CD4-positive, alpha-beta T cell treated with Interferon alpha-2 for 1 hour (primary cell): ENCODE measurements at regions not wholly inside any gene's neighbourhood (a gene's known extent, or its start where the extent isn't known, plus 50 kb on each side); places are given as distances from the start of the nearest gene placed in this dataset.
"Not testable (repeated sequence)": the region's sequence is repeated elsewhere in the genome, so short reads cannot be mapped to it uniquely, and the experiment has no call there.

Experiments used
- DNase-seq, 2 donors: peaks; one replicate each; pipeline ENCODE4 v3.0.0-alpha.2; 2020 to 2022

DNA sequence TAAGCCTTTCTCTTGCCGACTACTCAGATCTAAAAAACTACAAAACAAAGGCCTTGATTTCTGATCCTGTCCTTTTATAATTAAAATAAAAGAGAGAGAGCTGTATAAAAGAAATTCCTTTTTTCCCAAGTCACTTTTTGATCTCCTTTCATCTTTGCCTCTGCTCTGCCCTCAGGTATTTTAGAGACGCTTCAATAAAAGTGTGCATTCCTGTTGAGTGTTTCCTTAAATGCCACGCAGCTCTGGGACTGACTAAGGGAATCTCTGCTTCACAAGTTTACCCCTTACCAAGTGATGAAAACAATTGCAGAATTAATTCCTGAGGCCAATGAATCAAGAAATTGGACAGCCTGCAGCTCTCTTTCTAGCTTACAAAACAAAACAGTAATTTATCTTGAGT is 1109.8 kb downstream of the TMTC2 start:
- DNase-seq, result no peak

DNA sequence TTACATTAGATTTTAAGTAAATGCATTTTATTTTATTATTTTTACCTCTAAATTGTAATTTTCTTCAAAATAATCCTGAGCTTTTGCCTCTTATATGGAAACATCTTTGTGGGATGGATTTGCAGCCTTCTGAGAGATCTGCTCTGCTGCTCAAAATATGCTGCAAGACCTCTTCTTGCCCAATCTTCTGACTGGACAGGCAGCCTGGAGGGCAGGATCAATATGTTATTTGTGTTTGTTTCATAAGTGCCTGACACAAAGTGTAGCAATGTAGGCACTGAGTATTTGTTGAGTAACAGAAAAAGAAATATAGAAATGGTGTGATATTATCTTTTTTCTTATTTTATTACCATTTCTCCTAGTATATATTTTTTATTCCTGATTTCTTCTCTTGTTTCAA is 1106.9 kb downstream of the TMTC2 start:
- DNase-seq, result no peak

DNA sequence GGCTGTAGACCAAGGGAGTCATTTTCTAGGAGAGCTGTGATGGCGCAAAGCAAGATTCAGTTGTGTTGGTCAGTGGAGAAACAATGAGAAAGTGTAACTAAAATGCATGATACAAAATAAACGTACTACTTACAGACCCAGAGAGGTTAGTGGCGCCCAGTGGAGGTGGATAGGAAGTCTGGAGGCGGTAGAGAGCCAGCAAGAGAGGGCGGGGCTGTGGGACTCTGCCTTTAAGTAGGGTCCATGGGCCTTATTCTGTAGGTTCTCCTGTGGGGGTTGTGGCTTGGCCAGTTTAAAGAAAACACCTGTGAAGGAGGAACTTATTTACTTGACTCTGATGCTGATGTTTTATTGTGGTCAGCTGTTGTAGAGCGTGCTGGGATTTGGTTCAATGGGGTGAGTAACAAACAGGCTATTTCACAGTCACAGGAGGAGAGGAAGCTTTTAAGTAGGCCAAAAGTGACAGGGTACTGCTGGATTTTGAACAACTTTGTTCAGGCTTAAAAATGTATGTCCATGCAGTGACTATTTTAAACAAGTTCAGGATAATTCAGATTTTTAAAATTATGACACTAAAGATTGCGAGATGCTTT is 1097.7 kb downstream of the TMTC2 start:
- DNase-seq, result no peak

DNA sequence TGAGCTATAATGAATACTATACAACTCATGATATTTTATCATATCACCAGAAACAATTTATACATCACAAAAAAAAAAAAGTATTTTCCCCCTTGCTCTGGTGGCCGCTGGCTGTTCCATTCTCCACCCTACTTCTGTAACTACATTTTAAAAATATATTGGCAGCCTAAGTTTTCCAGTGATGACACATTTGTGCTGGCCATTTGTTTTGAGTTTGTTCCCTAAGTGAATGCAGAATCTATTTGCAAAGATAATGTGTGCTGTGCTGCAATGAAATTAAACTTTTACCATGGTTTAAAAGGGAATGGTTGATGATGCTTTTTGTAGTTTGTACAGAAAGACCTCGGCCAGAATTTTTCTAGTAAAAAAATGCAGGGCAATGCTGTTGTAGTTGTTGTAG is 1092.8 kb downstream of the TMTC2 start:
- DNase-seq, result no peak

DNA sequence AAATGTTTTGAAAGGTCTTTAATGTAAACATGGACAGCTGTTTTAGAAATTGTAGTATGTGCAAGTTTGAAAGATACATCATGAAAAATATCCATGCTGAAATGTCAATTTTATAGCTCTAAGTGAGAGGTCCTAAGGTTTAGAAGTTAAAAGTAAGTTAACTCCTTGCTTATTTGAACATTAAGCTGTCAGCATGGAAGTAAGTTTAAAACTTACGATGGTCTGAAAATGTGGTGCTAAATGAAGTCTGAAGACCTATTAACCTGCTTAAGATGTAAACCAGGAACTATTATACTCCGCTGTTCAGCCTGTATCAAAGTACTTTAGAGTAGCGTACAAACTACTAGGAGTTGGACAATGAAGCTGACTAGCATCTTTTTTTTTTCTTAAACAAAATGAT is 1082.4 kb downstream of the TMTC2 start:
- DNase-seq, result no peak

DNA sequence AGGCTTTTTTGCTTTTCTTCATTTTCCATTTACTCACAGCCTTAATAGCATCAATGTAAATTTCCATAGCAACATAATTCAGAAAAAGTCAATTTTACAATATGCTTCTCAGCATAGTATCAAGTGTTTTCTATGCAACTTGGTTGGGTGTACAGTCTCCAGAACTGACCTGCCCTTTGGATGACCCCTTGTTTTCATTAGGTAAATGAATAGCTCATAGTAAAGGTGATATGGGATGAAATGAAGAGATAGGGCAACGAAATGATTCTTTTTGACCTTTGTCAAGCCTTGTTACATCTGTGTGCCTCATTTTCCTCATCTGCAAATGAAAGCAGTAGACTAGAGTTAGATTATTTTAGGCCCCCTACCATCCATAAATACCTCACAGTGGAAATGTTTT is 1081.0 kb downstream of the TMTC2 start:
- no peak for DNase-seq

DNA sequence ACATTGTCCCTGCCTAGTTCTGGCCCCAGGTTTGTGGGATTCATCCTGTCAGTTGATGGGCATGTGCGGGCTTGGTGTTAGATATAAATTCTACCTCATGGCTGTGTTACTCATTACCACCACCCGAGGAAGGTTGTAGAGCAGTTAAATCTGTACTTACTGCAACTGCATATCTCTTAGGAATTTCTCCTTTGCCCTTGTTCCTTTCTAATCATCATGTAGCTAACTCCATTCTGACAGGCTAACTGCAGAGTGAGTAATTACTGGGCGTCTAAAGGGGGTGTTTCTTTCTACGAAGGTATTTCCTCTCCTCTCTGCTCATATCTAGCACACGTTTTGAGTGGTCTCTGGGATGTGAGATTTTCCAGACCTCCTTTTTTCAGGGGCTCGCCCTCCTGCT is 1076.7 kb downstream of the TMTC2 start:
- no peak for DNase-seq

DNA sequence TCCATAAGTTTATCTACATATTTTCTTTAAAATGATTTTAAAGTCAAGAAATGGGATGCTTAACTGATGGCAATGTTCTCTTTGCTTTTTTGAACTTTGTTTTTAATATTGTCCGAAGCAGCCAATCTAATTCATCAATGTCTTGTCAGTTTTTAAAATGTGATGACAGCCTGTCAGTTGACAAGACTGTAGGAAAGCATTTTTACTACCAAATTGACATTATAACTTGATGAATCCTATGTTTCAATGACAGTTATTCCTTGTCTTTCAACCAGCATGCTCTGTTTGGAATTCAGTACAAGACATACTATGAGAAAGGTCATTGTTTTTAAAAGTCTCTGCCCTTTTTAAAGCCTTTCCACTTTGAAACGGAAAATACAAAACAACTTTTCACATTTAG is 1073.2 kb downstream of the TMTC2 start:
- DNase-seq, result no peak

DNA sequence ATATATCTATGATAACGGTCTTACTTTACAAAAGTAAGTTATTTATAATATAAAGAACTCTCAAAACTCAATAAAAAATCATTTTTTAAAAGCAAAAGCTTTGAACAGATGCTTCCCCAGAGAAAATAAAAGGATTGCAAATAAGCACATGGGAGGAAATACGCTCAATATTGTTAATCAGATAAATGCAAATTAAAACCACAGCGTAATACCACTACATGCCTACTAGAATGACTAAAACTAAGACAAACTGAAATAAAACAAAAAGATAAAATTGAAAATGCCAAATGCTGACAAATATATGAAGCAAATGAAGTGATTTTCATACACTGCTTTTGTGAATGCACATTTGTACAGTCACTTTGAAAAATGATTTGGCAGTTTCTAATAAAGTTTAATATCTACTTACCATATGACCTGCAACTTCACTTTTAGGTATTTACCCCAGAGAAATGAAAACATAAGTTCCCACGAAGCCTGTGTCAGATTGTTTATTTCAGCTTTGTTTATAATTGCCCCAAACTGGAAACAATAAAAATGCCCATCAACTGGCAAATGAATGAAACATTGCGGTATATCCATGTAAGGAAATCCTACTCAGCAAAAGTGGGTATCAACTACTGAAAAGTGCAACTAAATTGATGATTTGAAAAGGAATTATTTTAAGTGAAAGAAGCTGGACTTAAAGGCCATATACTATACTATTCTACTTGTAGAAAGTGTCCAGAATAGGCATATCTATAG is 1072.4 kb downstream of the TMTC2 start:
- no peak for DNase-seq

DNA sequence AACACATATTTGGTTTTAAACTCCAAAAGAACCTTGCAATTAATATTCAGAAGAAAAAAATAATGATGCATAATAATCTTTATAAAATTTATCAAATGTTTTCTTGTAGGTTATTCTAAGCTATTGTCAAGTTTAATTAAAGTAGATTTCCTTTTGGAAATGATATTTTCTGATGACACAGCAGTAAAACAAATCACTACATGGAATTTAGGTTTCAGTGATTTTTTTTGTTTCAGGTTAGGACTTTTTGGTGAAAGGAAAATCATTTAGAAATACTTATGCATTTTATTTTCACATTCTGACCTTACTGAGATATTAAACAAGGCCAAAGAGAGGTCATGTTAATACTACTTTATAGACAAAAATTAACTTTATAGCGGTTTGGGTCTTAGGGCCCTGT is 1067.2 kb downstream of the TMTC2 start:
- DNase-seq, result no peak

DNA sequence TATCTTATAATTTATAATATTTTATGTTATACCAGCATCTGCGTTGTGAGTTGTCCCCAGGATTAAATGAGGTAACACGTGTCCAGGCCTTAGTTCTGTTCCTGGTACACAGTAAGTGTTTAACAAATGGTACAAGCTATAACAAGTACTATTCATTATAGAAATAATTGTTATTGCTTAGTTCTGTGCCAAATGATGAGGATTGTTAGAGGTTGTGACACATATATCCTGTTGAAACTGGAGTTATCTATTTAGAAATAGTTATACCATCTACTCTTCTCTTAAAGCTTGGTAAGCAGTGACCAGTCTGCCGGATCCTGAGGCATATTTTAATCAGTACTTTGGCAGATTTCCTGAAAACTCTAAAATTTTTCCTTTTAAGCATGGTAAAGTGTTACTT is 1066.5 kb downstream of the TMTC2 start:
- DNase-seq, result no peak

DNA sequence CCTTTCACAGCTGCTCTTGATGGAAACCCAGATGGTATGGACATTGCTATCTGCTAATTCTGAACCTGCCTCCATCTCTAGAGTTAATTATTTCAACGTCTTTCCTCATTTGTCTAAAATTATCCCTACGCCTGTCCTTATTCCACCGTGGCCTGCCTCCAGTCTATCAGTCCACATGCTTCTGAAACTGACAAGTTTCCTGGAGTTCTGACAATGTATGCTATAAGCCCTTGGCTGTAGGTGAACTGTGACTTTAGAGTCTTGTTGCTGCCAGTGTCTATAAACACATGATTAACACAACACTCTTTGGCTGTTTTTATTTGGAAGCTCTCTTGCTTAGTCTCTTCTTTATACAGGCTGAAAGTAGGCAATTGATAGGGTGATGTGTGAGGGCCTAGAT is 1052.9 kb downstream of the TMTC2 start:
- no peak for DNase-seq

DNA sequence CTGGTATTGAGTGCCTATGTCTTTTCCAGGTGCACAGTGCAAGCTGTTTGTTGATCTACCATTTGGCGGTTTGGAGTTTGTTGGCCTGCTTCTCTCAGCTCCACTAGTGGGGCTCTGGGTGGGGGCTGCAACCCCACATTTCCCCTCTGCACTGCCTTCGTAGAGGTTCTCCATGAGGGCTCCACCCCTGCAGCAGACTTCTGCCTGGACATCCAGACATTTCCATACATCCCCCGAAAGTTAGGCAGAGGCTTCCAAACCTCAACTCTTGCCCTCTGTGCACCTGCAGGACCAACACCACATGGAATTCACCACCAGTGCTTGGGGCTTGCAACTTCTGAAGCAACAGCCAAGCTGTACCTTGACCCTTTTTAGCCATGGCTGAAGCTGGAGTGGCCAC is 1024.1 kb downstream of the TMTC2 start:
- DNase-seq, result no peak

DNA sequence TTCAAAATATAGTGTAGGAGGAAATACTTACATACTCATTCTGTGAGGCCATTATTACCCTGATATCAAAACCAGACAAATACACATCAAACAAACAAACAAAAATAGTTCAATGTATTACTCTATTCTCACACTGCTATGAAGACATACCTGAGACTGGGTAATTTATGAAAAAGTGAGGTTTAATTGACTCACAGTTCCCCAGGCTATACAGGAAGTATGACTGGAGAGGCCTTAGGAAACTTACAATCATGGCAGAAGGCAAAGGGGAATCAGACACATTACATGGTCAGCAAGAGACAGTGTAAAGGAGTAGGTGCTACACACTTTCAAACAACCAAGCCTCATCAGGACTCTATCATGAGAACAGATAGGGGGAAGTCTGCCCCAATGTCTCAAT is 1023.2 kb downstream of the TMTC2 start:
- no peak for DNase-seq

DNA sequence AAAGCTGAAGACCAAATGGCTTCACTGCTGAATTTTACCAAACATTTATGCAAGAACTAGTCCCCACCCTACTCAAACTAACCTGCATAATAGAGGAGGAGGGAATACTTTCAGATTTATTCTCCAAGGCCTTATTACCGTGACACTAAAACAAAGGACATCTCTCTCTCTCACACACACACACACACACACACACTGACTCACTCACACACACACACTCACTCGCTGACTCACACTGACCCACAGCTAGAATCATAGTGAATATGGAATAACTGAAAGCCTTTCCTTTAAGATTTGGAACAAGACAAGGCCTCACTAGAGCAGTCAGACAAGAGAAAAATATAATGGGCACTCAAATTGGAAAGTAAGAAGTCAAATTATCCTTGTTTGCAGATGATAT is 1014.1 kb downstream of the TMTC2 start:
- DNase-seq, result no peak

DNA sequence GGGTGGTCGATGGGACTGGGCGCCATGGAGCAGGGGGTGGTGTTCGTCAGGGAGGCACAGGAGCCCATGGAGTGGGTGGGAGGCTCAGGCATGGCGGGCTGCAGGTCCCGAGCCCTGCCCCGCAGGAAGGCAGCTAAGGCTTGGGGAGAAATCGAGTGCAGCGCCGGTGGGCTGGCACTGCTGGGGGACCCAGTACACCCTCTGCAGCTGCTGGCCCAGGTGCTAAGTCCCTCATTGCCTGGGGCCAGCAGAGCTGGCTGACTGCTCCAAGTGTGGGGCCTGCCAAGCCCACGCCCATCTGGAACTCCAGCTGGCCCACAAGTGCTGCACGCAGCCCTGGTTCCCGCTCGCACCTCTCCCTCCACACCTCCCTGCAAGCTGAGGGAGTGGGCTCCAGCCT is 1009.6 kb downstream of the TMTC2 start:
- not testable (repeated sequence) for DNase-seq

DNA sequence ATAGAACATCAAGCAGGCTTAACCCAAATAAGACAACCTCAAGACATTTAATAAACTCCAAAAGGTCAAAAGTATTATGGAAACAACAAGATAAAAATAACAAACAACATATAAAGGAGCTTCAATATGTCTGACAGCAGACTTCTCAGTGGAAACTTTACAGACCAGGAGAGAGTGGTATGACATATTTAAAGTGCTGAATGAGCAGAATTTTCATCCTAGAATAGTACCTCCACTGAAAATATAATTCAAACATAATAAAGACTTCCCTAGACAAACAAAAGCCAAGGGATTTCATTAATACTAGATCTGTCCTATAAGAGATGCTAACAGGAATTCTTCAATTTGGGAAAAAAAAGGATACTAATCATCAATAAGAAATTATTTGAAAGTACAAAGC is 1005.0 kb downstream of the TMTC2 start:
- DNase-seq, result no peak

DNA sequence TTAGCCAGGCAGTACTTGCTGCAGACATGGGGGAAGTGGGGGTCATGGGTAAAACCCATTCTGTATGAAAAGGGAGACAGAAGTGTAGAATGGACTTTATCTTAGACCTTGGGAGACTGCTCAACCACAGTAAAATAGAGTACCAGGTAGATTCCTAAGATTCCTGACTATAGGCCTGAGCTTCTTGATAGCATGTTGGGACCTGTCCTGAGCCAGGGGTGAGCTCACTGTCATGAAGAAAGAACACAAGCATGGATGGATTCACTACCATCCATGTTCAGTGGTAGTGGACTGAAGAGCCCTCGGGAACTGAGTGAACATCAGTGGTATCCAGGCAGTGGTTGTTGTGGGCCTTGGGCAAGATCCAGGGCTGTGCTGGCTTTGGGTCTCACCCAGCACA is 1003.8 kb downstream of the TMTC2 start:
- no peak for DNase-seq

DNA sequence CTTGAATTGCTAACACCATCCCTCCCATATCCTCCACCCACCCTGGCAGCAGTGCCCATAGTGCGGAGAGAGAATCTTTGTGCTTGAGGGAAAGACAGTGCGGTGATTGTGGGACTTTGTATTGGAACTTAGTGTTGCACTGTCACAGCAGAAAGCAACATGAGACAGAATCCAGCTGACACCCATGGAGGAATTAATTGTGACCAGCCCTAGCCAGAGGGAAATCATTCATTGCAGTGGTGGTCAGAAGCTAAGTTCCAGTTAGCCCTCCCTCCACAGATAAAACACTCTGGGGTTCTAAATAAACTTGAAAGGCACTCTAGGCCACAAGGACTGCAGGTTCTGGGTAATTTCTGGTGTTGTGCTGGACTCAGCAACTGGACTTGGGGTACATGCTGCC is 1002.6 kb downstream of the TMTC2 start:
- no peak for DNase-seq

DNA sequence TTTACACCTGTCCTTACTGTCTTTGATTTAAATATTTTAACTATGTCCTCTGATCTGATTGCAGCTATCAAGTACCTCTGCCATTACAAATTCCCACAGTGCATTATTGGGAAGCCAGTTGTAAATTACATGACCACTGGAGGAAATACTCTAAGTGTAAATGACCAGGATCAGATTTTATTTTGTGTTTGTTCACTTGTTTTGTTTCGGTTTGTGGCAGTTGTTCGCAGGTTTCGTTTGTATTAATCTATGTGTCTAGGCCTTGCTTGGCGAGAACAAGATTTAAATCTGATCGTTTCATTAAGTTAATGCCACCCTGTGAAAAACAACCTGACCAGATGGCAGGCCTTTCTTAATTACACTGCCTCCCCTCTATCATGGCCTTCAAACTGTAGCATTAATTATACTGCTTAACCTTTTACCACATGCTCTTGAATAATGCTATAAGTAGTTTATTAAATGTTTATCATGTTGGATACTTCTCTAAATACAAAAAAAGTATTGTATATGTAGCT is 990.1 kb downstream of the TMTC2 start:
- DNase-seq, result no peak

DNA sequence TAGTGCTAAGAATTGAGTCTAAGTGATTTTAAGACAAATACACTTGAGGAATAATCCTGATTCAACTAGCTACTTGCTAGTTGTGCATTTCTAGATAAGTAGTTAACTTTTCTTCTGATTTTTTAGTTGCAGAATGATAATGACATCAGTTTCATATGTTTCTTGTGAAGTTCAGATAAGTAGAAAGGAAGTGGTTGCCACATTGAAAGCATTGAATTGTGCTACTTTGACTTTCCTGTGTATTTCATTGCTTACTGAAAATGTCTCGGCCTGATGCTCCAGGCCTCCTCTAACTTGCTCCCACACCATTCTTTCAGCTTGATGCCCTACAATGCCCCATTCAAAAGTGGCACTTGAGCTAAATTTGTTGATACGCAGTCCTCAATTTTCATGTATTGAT is 980.0 kb downstream of the TMTC2 start:
- DNase-seq, result no peak

DNA sequence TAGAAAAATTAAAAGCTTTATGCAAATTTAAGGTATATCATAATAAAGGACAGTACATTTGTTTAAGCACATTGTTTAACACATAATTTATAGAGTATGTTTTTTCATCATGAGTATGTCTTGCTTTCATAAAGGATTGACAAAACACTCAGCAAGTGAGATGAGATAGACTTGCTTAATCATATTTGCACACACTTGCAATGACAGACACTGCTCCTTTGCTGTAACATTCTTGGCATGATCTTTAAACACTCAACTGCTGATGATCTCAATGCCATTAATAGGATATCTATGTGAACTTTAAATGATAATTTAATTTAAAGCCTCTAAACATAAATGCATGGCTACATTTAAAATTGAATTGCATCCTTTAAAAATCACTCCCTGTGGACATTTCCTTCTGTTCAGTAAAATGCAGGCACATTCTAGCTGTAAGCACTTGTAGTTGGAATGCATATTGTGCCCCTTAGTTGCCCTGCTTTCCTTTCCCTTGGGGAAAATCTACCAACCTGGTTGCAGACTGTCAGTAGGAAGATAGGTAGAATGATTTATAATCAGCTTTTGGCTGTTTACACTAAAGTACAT is 979.0 kb downstream of the TMTC2 start:
- no peak for DNase-seq

DNA sequence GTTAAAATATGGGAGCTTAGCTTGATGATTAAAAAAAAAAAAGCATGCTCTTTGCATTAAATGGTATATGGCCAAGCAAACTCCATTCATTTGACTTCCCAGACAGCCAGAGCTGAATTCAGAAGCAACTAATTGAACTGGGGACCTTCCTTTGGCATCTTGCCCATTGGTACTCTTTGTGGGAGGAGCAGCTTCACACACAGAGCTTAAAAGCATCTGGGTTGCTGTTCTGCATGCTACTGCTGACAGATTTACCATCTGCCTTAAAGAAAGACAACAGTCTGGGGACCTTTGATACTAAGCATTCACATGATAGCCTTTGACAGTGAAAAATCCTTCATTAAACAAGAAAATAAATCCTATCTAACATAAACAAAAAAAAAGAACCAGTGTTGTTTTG is 977.9 kb downstream of the TMTC2 start:
- no peak for DNase-seq

DNA sequence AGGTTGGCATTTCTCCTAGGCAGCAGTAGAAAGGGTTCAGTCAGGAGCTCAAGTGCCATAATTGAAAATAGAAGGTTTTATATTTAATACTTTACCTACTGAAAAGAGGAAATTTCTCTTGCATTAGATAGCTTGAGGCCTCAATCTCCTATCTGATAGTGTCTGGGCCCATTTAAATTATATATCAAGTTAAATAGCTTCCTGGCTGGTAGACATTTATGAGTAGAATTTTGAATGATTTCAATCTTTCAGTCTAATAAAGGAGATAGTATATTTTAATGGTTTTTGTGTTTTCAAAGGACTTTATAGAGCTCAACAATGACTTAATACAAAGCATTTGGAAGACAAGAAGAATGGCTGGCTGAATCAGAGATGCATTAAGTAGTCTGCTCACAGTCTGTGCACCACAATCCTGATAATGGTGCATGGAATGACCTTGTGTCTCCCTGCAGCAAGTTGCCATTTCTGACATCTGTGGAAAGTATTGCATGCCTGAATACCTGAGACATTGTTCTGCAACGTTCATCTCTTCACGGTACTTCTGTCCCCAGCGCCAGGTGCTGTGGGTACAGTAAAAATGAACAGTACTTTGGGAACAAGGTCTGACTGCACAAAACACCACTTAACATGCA is 974.1 kb downstream of the TMTC2 start:
- no peak for DNase-seq
